ENCODE measurements at regions not wholly inside any gene's neighbourhood (a gene's known extent, or its start where the extent isn't known, plus 50 kb on each side); places are given as distances from the start of the nearest gene placed in this dataset.

DNA sequence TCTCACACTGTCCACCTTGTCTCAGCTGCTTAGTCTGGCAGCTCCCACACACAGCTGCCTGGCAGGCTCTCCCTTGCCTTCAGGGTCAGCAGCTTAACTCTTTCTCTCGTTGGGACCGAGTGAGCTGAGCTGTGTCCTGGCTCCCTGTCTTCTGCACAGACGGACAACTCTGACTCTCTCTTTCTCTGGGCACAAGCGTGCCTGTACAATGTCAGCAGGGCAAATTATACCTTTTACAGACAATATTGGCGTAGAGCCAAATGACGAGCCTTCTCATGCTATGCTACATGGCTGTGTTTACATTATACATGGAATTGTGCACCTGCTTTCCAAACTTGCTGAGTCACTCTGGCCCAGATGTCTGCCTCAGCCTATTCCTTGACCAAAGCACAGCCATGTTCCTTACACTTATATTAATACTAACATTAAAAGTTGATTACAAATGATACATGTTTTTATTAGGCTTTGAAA is 188.6 kb downstream of the CYLC2 start:
- no peaks in the 10 kb centered on the region for H3K9me3 ChIP-seq (replicated peaks in 1 of 3)
- peak in 1 of 7 donors; percentile 1 for DNase-seq
- intact Hi-C loops (cut with DNase I), result no loop called here
- 38 to 55% (median 45%) methylated on average over 5 to 6 of the region's 6 CpGs for WGBS, 4 donors
- H3K36me3 ChIP-seq (replicated peaks in 1 of 2), result no peaks in the 10 kb centered on the region
- no peaks in the 10 kb centered on the region for H3K27me3 ChIP-seq
- H3K27ac ChIP-seq, result no peak overlapping the region
- TF ChIP-seq POLR2A (IDR thresholded peaks at IDR 0.05), result no peak
- TF ChIP-seq, protein P1, sequence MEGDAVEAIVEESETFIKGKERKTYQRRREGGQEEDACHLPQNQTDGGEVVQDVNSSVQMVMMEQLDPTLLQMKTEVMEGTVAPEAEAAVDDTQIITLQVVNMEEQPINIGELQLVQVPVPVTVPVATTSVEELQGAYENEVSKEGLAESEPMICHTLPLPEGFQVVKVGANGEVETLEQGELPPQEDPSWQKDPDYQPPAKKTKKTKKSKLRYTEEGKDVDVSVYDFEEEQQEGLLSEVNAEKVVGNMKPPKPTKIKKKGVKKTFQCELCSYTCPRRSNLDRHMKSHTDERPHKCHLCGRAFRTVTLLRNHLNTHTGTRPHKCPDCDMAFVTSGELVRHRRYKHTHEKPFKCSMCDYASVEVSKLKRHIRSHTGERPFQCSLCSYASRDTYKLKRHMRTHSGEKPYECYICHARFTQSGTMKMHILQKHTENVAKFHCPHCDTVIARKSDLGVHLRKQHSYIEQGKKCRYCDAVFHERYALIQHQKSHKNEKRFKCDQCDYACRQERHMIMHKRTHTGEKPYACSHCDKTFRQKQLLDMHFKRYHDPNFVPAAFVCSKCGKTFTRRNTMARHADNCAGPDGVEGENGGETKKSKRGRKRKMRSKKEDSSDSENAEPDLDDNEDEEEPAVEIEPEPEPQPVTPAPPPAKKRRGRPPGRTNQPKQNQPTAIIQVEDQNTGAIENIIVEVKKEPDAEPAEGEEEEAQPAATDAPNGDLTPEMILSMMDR (IDR thresholded peaks at IDR 0.05), result no peak
- no peaks in the 10 kb centered on the region for H3K4me1 ChIP-seq (replicated peaks in 1 of 2)
- H3K4me3 ChIP-seq, result no peak overlapping the region

DNA sequence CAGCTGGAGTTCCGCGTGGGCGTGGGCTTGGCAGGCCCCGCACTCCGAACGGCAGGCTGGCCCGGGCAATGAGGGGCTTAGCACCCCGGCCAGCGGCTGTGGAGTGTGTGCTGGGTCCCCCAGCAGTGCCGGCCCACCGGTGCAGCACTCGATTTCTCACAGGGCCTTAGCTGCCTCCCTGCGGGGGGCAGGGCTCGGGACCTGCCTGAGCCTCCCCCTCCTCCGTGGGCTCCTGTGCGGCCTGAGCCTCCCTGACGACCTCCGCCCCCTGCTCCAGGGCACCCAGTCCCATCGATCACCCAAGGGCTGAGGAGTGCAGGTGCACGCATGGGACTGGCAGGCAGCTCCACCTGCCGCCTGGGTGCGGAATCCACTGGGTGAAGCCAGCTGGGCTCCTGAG is 191.8 kb downstream of the CYLC2 start:
- DNase-seq, result no peak
- intact Hi-C loops (cut with DNase I), result no loop called here
- H3K4me3 ChIP-seq, result no peak overlapping the region
- H3K36me3 ChIP-seq (replicated peaks in 1 of 2), result no peaks in the 10 kb centered on the region
- H3K27me3 ChIP-seq, result no peaks in the 10 kb centered on the region
- TF ChIP-seq, protein P1 (IDR thresholded peaks at IDR 0.05), result no peak
- no peak for TF ChIP-seq POLR2A (IDR thresholded peaks at IDR 0.05)
- no peaks in the 10 kb centered on the region for H3K4me1 ChIP-seq (replicated peaks in 1 of 2)
- H3K9me3 ChIP-seq (replicated peaks in 1 of 3), result no peaks in the 10 kb centered on the region
- H3K27ac ChIP-seq, result no peak overlapping the region
- WGBS, 4 donors, result 88 to 100% (median 91%) methylated on average over 1 to 22 of the region's 22 CpGs

DNA sequence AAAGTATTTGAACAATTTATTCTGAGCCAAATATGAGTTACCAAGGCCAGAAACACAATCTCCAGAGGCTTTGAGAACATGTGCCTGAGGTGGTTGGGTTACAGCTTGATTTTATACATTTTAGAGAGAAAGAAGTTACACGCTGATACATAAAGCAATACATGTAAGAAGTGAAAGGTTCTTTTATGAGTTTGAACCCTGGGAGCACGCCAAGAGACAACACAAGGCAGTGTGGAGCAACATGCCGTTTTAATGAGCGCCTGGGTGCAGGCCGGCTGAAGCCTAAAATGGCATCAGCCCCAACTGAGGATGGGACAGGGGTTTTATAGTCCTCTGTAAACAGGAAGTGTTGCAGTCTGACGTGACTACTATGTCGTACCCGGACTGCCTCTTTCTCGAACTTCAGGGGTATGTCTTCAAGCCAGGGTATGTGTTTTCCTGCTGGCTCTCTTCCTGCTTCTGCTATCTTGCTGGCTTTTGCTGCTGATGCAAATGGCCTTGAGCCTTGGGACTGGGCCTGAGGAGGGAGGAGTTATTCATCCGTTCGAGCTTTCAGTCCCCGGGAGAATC is 193.7 kb downstream of the CYLC2 start:
- H3K4me3 ChIP-seq, result no peak overlapping the region
- peak in 6 of 7 donors; percentile 20 to 71 (median 50) for DNase-seq
- TF ChIP-seq POLR2A (IDR thresholded peaks at IDR 0.05), result no peak
- TF ChIP-seq, protein P1 (IDR thresholded peaks at IDR 0.05), result no peak
- intact Hi-C loops (cut with DNase I), result no loop called here
- 35 to 57% (median 53%) methylated on average over 12 of the region's 12 CpGs for WGBS, 4 donors
- H3K27me3 ChIP-seq, result no peaks in the 10 kb centered on the region
- H3K9me3 ChIP-seq (replicated peaks in 1 of 3), result no peaks in the 10 kb centered on the region
- H3K27ac ChIP-seq, result no peak overlapping the region
- H3K4me1 ChIP-seq (replicated peaks in 1 of 2), result no peaks in the 10 kb centered on the region
- H3K36me3 ChIP-seq (replicated peaks in 1 of 2), result no peaks in the 10 kb centered on the region

DNA sequence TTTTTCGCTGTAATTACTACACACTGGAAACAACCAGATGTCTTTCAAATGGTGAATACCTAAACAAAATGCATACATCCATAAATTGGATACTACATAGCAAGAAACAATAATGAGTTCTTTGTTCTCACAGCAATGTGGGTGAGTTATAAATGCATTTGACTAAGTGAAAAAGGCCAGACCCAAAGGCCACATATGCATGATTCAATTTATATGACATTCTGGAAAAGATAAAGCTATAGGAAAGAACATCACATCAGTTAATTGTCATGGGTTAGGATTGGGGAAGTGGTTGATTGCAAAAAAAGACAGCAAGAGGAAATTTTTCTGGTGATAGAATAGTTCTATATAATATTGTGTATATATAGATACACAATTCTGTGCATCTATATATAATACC is 198.9 kb downstream of the CYLC2 start:
- no peak overlapping the region for H3K27ac ChIP-seq
- no peaks in the 10 kb centered on the region for H3K9me3 ChIP-seq (replicated peaks in 1 of 3)
- 68 to 93% (median 83%) methylated on average over 1 of the region's 1 CpG for WGBS, 4 donors
- intact Hi-C loops (cut with DNase I), result no loop called here
- TF ChIP-seq, protein P1 (IDR thresholded peaks at IDR 0.05), result no peak
- no peak for TF ChIP-seq POLR2A (IDR thresholded peaks at IDR 0.05)
- no peaks in the 10 kb centered on the region for H3K4me1 ChIP-seq (replicated peaks in 1 of 2)
- H3K27me3 ChIP-seq, result no peaks in the 10 kb centered on the region
- no peaks in the 10 kb centered on the region for H3K36me3 ChIP-seq (replicated peaks in 1 of 2)
- H3K4me3 ChIP-seq, result no peak overlapping the region
- no peak for DNase-seq

Data from adrenal gland (tissue), 9 donors.